Hepatocyte (in vitro differentiated cells): ENCODE measurements at regions not wholly inside any gene's neighbourhood (a gene's known extent, or its start where the extent isn't known, plus 50 kb on each side); places are given as distances from the start of the nearest gene placed in this dataset.

Experiments
- DNase-seq: peaks from one replicate; pipeline ENCODE4 v3.0.0-alpha.2; 2016; ENCODE audit warnings: low spot score
- H2AFZ ChIP-seq: fragments of 200-600 bp; sonication (generic); 2 replicates; pipeline ENCODE4 v1.6.0; 2016; ENCODE audit warnings: antibody characterized with exemption, mild to moderate bottlenecking
- H3K27ac ChIP-seq: fragments of 200-600 bp; sonication (generic); 2 replicates; pipeline ENCODE4 v1.5.1; 2016; ENCODE audit warnings: mild to moderate bottlenecking
- H3K27me3 ChIP-seq: fragments of 200-600 bp; sonication (generic); 2 replicates; pipeline ENCODE4 v1.6.1; 2016
- H3K36me3 ChIP-seq: fragments of 200-600 bp; sonication (generic); replicated peaks from 2 replicates; pipeline ENCODE4 v1.5.1; 2016; ENCODE audit warnings: low read depth; ENCODE audit not compliant: insufficient read depth
- H3K4me1 ChIP-seq: fragments of 200-600 bp; sonication (generic); 2 replicates; pipeline ENCODE4 v1.5.1; 2016; ENCODE audit warnings: mild to moderate bottlenecking, moderate library complexity; ENCODE audit not compliant: insufficient read depth
- H3K4me2 ChIP-seq: fragments of 200-600 bp; sonication (generic); 2 replicates; pipeline ENCODE4 v1.6.0; 2016
- H3K4me3 ChIP-seq: fragments of 200-600 bp; sonication (generic); 2 replicates; pipeline ENCODE4 v1.5.1; 2016; ENCODE audit warnings: mild to moderate bottlenecking
- H3K79me2 ChIP-seq: fragments of 200-600 bp; sonication (generic); 2 replicates; pipeline ENCODE4 v1.6.0; 2017; ENCODE audit warnings: mild to moderate bottlenecking
- H3K9me2 ChIP-seq: fragments of 200-600 bp; sonication (generic); replicated peaks from 2 replicates; pipeline ENCODE4 v1.6.0; 2017; ENCODE audit warnings: mild to moderate bottlenecking; ENCODE audit not compliant: insufficient read depth
- H3K9me3 ChIP-seq: fragments of 200-600 bp; sonication (generic); 2 replicates; pipeline ENCODE4 v1.5.1; 2016; ENCODE audit warnings: low read depth, mild to moderate bottlenecking
- H4K20me1 ChIP-seq: fragments of 200-600 bp; sonication (generic); 2 replicates; pipeline ENCODE4 v1.6.0; 2016; ENCODE audit warnings: mild to moderate bottlenecking; ENCODE audit not compliant: insufficient read depth, poor library complexity, severe bottlenecking
- EZH2 ChIP-seq: fragments of 200-600 bp; sonication (generic); IDR thresholded peaks from 2 replicates; pipeline ENCODE4 v1.6.1; 2016; ENCODE audit warnings: antibody characterized with exemption, mild to moderate bottlenecking, borderline replicate concordance
- EZH2phosphoT487 ChIP-seq: fragments of 200-600 bp; sonication (generic); IDR thresholded peaks from one replicate; pipeline ENCODE4 v1.6.1; 2018; ENCODE audit warnings: antibody characterized with exemption, mild to moderate bottlenecking, low read depth, moderate library complexity; ENCODE audit not compliant: unreplicated experiment, severe bottlenecking
- whole genome bisulfite sequencing: methylation state at CpG from one replicate; pipeline ENCODE4 v1.1.6; 2016; ENCODE audit warnings: low lambda C conversion rate; ENCODE audit errors: missing lambda C conversion rate; 5-methylcytosine and 5-hydroxymethylcytosine counted together
- TF ChIP-seq, protein P1 (sequence below): fragments of 200-600 bp; sonication (generic); IDR thresholded peaks from 2 replicates; pipeline ENCODE4 v1.5.1; 2016; ENCODE audit warnings: antibody characterized with exemption, mild to moderate bottlenecking; ENCODE audit not compliant: poor library complexity

DNA sequence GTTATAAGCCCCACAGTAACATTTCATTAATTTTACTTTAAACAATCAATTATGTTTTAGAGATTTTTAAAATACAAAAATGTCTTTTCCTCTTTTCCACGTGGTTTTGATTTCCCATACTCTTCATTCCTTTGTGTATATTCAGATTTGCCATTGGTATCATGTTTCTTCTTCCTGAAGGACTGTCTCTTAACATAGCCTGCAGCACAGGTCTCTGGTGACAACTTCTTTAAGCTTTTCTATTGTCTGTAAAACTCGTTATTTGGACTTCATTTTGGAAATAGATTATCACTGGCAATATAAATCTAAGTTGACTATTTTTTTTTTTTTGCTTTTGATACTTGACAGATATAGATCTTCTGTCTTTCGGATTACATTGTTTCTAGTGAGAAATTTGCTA is 115.2 kb upstream of the KLHL29 start:
- H3K9me2 ChIP-seq: no peaks in the 10 kb centered on the region
- no peaks in the 10 kb centered on the region for H4K20me1 ChIP-seq
- H3K9me3 ChIP-seq: no peaks in the 10 kb centered on the region
- WGBS: 56% methylated on average over 3 of the region's 3 CpGs
- no peaks in the 10 kb centered on the region for H3K36me3 ChIP-seq
- no peak overlapping the region for H3K27ac ChIP-seq
- no peaks in the 10 kb centered on the region for H3K79me2 ChIP-seq
- H3K4me3 ChIP-seq: no peak overlapping the region
- TF ChIP-seq, protein P1, sequence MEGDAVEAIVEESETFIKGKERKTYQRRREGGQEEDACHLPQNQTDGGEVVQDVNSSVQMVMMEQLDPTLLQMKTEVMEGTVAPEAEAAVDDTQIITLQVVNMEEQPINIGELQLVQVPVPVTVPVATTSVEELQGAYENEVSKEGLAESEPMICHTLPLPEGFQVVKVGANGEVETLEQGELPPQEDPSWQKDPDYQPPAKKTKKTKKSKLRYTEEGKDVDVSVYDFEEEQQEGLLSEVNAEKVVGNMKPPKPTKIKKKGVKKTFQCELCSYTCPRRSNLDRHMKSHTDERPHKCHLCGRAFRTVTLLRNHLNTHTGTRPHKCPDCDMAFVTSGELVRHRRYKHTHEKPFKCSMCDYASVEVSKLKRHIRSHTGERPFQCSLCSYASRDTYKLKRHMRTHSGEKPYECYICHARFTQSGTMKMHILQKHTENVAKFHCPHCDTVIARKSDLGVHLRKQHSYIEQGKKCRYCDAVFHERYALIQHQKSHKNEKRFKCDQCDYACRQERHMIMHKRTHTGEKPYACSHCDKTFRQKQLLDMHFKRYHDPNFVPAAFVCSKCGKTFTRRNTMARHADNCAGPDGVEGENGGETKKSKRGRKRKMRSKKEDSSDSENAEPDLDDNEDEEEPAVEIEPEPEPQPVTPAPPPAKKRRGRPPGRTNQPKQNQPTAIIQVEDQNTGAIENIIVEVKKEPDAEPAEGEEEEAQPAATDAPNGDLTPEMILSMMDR: no peak
- no peak for TF ChIP-seq EZH2phosphoT487
- TF ChIP-seq EZH2: no peak
- no peak overlapping the region for H2AFZ ChIP-seq
- H3K4me1 ChIP-seq: no peaks in the 10 kb centered on the region
- no peak for DNase-seq
- H3K4me2 ChIP-seq: no peak overlapping the region
- no peaks in the 10 kb centered on the region for H3K27me3 ChIP-seq

DNA sequence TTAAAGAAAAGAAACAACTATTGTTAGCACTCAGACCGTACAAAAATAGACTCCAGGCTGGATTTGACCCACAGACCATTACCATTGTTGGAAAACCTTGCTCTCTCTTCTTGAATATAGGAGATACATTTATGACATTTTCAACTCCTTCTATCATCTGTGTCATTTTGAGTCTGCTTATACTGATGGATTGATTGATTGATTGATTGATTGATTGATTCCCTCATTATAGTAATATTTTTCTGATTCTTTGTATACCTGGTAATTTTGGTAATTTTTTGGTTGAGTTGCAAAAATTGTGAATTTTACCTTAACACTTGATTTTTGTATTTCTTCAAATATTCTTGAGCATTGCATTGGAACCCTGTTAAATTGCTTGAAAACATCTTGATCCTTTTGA is 114.2 kb upstream of the KLHL29 start:
- H3K4me1 ChIP-seq: no peaks in the 10 kb centered on the region
- H3K36me3 ChIP-seq: no peaks in the 10 kb centered on the region
- 88% methylated on average over 1 of the region's 1 CpG for WGBS
- TF ChIP-seq, protein P1: no peak
- TF ChIP-seq EZH2: no peak
- TF ChIP-seq EZH2phosphoT487: no peak
- no peaks in the 10 kb centered on the region for H3K9me3 ChIP-seq
- no peaks in the 10 kb centered on the region for H3K27me3 ChIP-seq
- no peak overlapping the region for H2AFZ ChIP-seq
- H3K4me2 ChIP-seq: no peak overlapping the region
- no peak overlapping the region for H3K27ac ChIP-seq
- no peak for DNase-seq
- H4K20me1 ChIP-seq: no peaks in the 10 kb centered on the region
- no peaks in the 10 kb centered on the region for H3K79me2 ChIP-seq
- no peak overlapping the region for H3K4me3 ChIP-seq
- H3K9me2 ChIP-seq: no peaks in the 10 kb centered on the region

DNA sequence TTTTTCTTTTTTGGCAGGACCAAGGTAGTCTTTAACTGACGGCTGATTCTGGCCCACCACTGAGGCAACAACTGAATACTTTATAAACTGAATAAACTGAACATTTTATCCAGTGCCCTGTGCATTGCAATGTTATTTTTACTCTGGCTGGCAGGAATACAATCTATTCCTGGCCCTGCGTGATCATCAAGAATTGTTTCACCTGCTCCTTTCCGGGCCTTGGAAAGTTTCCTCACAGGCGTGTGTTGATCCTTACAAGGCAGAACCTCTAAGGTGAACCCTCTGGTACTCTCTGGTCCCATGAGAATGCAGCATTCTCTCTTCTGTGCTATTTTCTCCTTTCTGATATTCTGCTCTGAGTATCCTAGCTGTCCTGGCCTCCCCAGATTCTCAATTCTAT is 113.7 kb upstream of the KLHL29 start:
- Histone ChIP-seq H3K4me1 (no peaks in the 10 kb centered on the region), H2AFZ (no peak overlapping the region), H3K4me2 (no peak overlapping the region), H4K20me1 (no peaks in the 10 kb centered on the region), H3K27ac (no peak overlapping the region), H3K27me3 (no peaks in the 10 kb centered on the region), H3K9me3 (no peaks in the 10 kb centered on the region), H3K4me3 (no peak overlapping the region), H3K36me3 (no peaks in the 10 kb centered on the region), H3K79me2 (no peaks in the 10 kb centered on the region), H3K9me2 (no peaks in the 10 kb centered on the region)
- TF ChIP-seq, protein P1: no peak
- no peak for TF ChIP-seq EZH2
- TF ChIP-seq EZH2phosphoT487: no peak
- no peak for DNase-seq
- WGBS: 97% methylated on average over 4 of the region's 4 CpGs

DNA sequence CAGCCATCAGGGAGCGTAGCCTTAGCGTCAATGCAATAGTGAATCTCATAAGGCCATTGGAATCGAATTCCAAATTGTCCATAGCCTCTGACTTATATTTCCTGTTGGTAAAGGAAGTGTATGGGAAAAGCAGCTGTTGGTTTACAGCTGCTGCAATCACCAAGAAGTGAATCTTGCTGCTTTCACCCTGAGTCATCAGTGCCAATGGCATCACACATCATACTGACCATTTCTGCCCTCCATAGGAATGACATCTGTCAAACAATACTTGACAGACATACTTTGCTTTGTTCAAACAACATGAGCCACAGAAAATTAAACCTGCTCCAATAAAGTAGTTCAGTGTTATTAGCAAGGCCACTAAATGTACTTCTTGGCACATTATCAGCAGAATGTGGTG is 111.2 kb upstream of the KLHL29 start:
- Histone ChIP-seq H3K27me3 (no peaks in the 10 kb centered on the region), H4K20me1 (no peaks in the 10 kb centered on the region), H3K27ac (no peak overlapping the region), H2AFZ (no peak overlapping the region), H3K9me3 (no peaks in the 10 kb centered on the region), H3K4me1 (no peaks in the 10 kb centered on the region), H3K79me2 (no peaks in the 10 kb centered on the region), H3K9me2 (no peaks in the 10 kb centered on the region), H3K4me3 (no peak overlapping the region), H3K4me2 (no peak overlapping the region), H3K36me3 (no peaks in the 10 kb centered on the region)
- no peak for TF ChIP-seq EZH2phosphoT487
- TF ChIP-seq EZH2: no peak
- TF ChIP-seq, protein P1: no peak
- no peak for DNase-seq
- WGBS: 93% methylated on average over 3 of the region's 3 CpGs
